WTC11 (cell line): ENCODE measurements at regions not wholly inside any gene's neighbourhood (a gene's known extent, or its start where the extent isn't known, plus 50 kb on each side); places are given as distances from the start of the nearest gene placed in this dataset.

Experiments
- ATAC-seq: fragments of 200-7000 bp; cut with Tn5 transposase; 2 replicates; pipeline ENCODE4 v1.10.0; 2021; ENCODE audit warnings: mild to moderate bottlenecking, moderate library complexity
- CTCF ChIA-PET: fragments of 300-600 bp; sonication (Branson Sonifier 250); formaldehyde crosslinking; loops from one replicate; lab custom pipeline; 2021; ENCODE audit warnings: antibody characterized with exemption; lab: Charles Lee
- POLR2A ChIA-PET: fragments of 350-600 bp; sonication (Branson Sonifier 250); formaldehyde crosslinking; loops from one replicate; lab custom pipeline; 2021; ENCODE audit warnings: antibody characterized with exemption; lab: Charles Lee
- DNase-seq: peaks from one replicate; pipeline ENCODE4 v3.0.0; 2021; ENCODE audit warnings: low spot score
- H3K27ac Mint-ChIP-seq: 2 replicates; pipeline ENCODE4 v1.8.0; 2021; ENCODE audit warnings: mixed read lengths
- H3K27me3 Mint-ChIP-seq: 2 replicates; pipeline ENCODE4 v1.8.0; 2021; ENCODE audit warnings: low read depth, mild to moderate bottlenecking, moderate library complexity, mixed read lengths
- H3K36me3 Mint-ChIP-seq: 2 replicates; pipeline ENCODE4 v1.8.0; 2021; ENCODE audit warnings: mixed read lengths
- H3K4me1 Mint-ChIP-seq: 2 replicates; pipeline ENCODE4 v1.8.0; 2022; ENCODE audit warnings: mixed read lengths
- H3K4me3 Mint-ChIP-seq: 2 replicates; pipeline ENCODE4 v1.8.0; 2021; ENCODE audit warnings: mild to moderate bottlenecking, moderate library complexity, mixed read lengths
- H3K9me3 Mint-ChIP-seq: 2 replicates; pipeline ENCODE4 v1.8.0; 2021; ENCODE audit warnings: mixed read lengths
- AR ChIP-seq: fragments of 250-450 bp; sonication (Bioruptor Pico); IDR thresholded peaks from 2 replicates; pipeline ENCODE4 v1.9.0; 2021; ENCODE audit warnings: mild to moderate bottlenecking
- ATF6 ChIP-seq: sonication (generic); formaldehyde crosslinking; IDR thresholded peaks from 2 replicates; pipeline ENCODE4 v1.8.1; 2023; ENCODE audit warnings: mild to moderate bottlenecking, missing genetic modification reagents
- CTCF ChIP-seq: fragments of 200-600 bp; IDR thresholded peaks from 2 replicates; pipeline ENCODE4 v1.8.0; 2022; ENCODE audit warnings: antibody characterized with exemption
- E2F1 ChIP-seq: sonication (generic); formaldehyde crosslinking; IDR thresholded peaks from 2 replicates; pipeline ENCODE4 v1.8.0; 2022; ENCODE audit warnings: mild to moderate bottlenecking, missing genetic modification reagents
- FOXP1 ChIP-seq: sonication (generic); formaldehyde crosslinking; IDR thresholded peaks from 2 replicates; pipeline ENCODE4 v1.8.0; 2022; ENCODE audit warnings: missing genetic modification reagents, mild to moderate bottlenecking, moderate library complexity, borderline replicate concordance
- HMGA2 ChIP-seq: fragments of 250-450 bp; sonication (Bioruptor Pico); IDR thresholded peaks from 2 replicates; pipeline ENCODE4 v1.4.0; 2021; ENCODE audit warnings: mild to moderate bottlenecking, moderate library complexity
- IRF2 ChIP-seq: sonication (generic); formaldehyde crosslinking; IDR thresholded peaks from 2 replicates; pipeline ENCODE4 v1.8.0; 2022; ENCODE audit warnings: low read depth, missing genetic modification reagents, borderline replicate concordance
- JUN ChIP-seq: sonication (generic); formaldehyde crosslinking; IDR thresholded peaks from 2 replicates; pipeline ENCODE4 v1.8.0; 2023; ENCODE audit warnings: mild to moderate bottlenecking, missing genetic modification reagents
- KAT7 ChIP-seq: sonication (generic); formaldehyde crosslinking; IDR thresholded peaks from 2 replicates; pipeline ENCODE4 v1.8.1; 2023; ENCODE audit warnings: missing genetic modification reagents, mild to moderate bottlenecking, borderline replicate concordance
- NR1H2 ChIP-seq: sonication (generic); formaldehyde crosslinking; IDR thresholded peaks from 2 replicates; pipeline ENCODE4 v1.9.0; 2021; ENCODE audit warnings: mild to moderate bottlenecking, moderate library complexity, missing genetic modification reagents
- RELA ChIP-seq: sonication (generic); formaldehyde crosslinking; IDR thresholded peaks from 2 replicates; pipeline ENCODE4 v1.8.1; 2022; ENCODE audit warnings: missing genetic modification reagents, mild to moderate bottlenecking, borderline replicate concordance
- SOX15 ChIP-seq: fragments of 250-450 bp; sonication (Bioruptor Pico); IDR thresholded peaks from 2 replicates; pipeline ENCODE4 v1.9.0; 2021; ENCODE audit warnings: mild to moderate bottlenecking
- STAT6 ChIP-seq: sonication (generic); formaldehyde crosslinking; conservative IDR thresholded peaks from 2 replicates; pipeline ENCODE4 v1.8.1; 2023; ENCODE audit warnings: mild to moderate bottlenecking, low read depth, missing genetic modification reagents, moderate library complexity
- TEAD1 ChIP-seq: sonication (generic); formaldehyde crosslinking; IDR thresholded peaks from 2 replicates; pipeline ENCODE4 v1.8.0; 2022; ENCODE audit warnings: mild to moderate bottlenecking, missing genetic modification reagents
- USF2 ChIP-seq: sonication (generic); formaldehyde crosslinking; IDR thresholded peaks from 2 replicates; pipeline ENCODE4 v1.8.1; 2023; ENCODE audit warnings: mild to moderate bottlenecking, missing genetic modification reagents, moderate library complexity
- ZBTB43 ChIP-seq: sonication (generic); formaldehyde crosslinking; IDR thresholded peaks from 2 replicates; pipeline ENCODE4 v1.8.1; 2023; ENCODE audit warnings: mild to moderate bottlenecking, missing genetic modification reagents
- ZNF121 ChIP-seq: sonication (generic); formaldehyde crosslinking; IDR thresholded peaks from 2 replicates; pipeline ENCODE4 v1.8.0; 2023; ENCODE audit warnings: missing genetic modification reagents
- ZNF232 ChIP-seq: sonication (generic); formaldehyde crosslinking; IDR thresholded peaks from 2 replicates; pipeline ENCODE4 v1.8.0; 2022; ENCODE audit warnings: mild to moderate bottlenecking, missing genetic modification reagents
- ZNF317 ChIP-seq: sonication (generic); formaldehyde crosslinking; IDR thresholded peaks from 2 replicates; pipeline ENCODE4 v1.8.1; 2023; ENCODE audit warnings: low read depth, mild to moderate bottlenecking, moderate library complexity, missing genetic modification reagents, borderline replicate concordance
- ZNF671 ChIP-seq: fragments of 250-450 bp; sonication (Bioruptor Pico); IDR thresholded peaks from 2 replicates; pipeline ENCODE4 v1.8.0; 2021; ENCODE audit warnings: mild to moderate bottlenecking

GRCh38 chr9:80380301-80380700, 808.5 kb downstream of the TLE4 start:
- ChIA-PET CTCF (no interaction called here), POLR2A (no interaction called here)
- Mint-ChIP-seq H3K4me3 (no peak overlapping the region), H3K27me3 (no peaks in the 10 kb centered on the region), H3K9me3 (no peaks in the 10 kb centered on the region), H3K36me3 (no peaks in the 10 kb centered on the region), H3K27ac (no peak overlapping the region; the same call in 1 of the 2 replicates), H3K4me1 (peaks cover 42% of the 10 kb centered on the region)
- TF ChIP-seq KAT7 (CRISPR knock-in tag) (no peak), HMGA2 (CRISPR knock-in tag) (no peak)
- DNase-seq = no peak
- ATAC-seq = no peak

GRCh38 chr9:80378669-80379293, 807.0 kb downstream of the TLE4 start:
- DNase-seq = no peak
- TF ChIP-seq ZNF121 (CRISPR knock-in tag) (no peak), CTCF (no peak), TEAD1 (CRISPR knock-in tag) (no peak), E2F1 (CRISPR knock-in tag) (no peak), SOX15 (CRISPR knock-in tag) (no peak), ZBTB43 (no peak), KAT7 (CRISPR knock-in tag) (no peak), NR1H2 (CRISPR knock-in tag) (no peak), FOXP1 (CRISPR knock-in tag) (no peak), ATF6 (no peak), USF2 (no peak), ZNF232 (CRISPR knock-in tag) (no peak), JUN (CRISPR knock-in tag) (no peak), STAT6 (CRISPR knock-in tag) (no peak), AR (no peak), ZNF671 (CRISPR knock-in tag) (no peak), IRF2 (CRISPR knock-in tag) (no peak), ZNF317 (no peak), RELA (CRISPR knock-in tag) (no peak)
- H3K4me1 Mint-ChIP-seq = peaks cover 42% of the 10 kb centered on the region
- no peak overlapping the region for H3K27ac Mint-ChIP-seq
- CTCF ChIA-PET = no interaction called here
- no peaks in the 10 kb centered on the region for H3K27me3 Mint-ChIP-seq
- no peaks in the 10 kb centered on the region for H3K9me3 Mint-ChIP-seq
- no peak for ATAC-seq
- H3K4me3 Mint-ChIP-seq = no peak overlapping the region
- H3K36me3 Mint-ChIP-seq = no peaks in the 10 kb centered on the region
- POLR2A ChIA-PET = no interaction called here
